Left colon (tissue), 2 donors: ENCODE measurements at regions not wholly inside any gene's neighbourhood (a gene's known extent, or its start where the extent isn't known, plus 50 kb on each side); places are given as distances from the start of the nearest gene placed in this dataset.
"Not testable (repeated sequence)": the region's sequence is repeated elsewhere in the genome, so short reads cannot be mapped to it uniquely, and the experiment has no call there.

Experiments used
- ATAC-seq: fragments of 200-7000 bp; cut with Tn5 transposase; one replicate; pipeline ENCODE4 v1.9.1; 2020; ENCODE audit warnings: mild to moderate bottlenecking, moderate library complexity
- DNase-seq, 2 donors: peaks; one replicate each; pipeline ENCODE4 v3.0.0-alpha.2; 2020
- intact Hi-C, 2 donors: fragments of 100-400 bp; cut with DNase I in 1 of 2; cut with micrococcal nuclease in 1 of 2; formaldehyde crosslinking; loops; one replicate each; pipeline versions ENCODE4 v1.11.2 to v1.14.0; 2022; cut with DNase I, micrococcal nuclease
- donor health status: DM: no; HTN: no; CAD: no.
- donor health status: DM: yes; HTN: yes; CAD: no.

- DNase-seq, ATAC-seq, intact Hi-C loops: not testable (repeated sequence)
Measured at GRCh38 chr9:64920147-64920546, 364.9 kb downstream of the FOXD4L5 start.

- ATAC-seq, intact Hi-C loops, DNase-seq: not testable (repeated sequence)
Measured at GRCh38 chr9:64888643-64889042, 396.4 kb downstream of the FOXD4L5 start.

DNA sequence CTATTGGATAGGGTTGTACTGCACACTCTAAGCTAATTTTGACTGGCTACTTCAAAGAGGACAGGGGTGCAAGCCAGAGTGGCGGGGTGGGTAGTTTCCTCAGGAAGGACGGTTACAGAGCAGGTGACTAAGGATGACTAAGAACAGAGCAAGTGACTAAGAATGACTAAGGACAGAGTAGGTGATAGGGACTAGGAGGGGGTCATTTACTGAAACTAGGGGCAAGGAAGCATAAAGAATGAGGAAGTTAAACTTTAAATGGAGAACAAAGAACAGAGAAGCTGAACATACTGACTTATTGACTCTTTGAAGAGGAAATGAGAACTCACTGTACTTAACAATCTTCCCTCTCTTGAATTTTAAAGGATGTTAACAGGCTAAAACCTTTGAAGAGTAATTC is 414.4 kb downstream of the FOXD4L5 start:
- ATAC-seq, intact Hi-C loops: not testable (repeated sequence)
- DNase-seq, result peak; percentile 9 to 23
